Heart right ventricle (tissue), 16 donors: ENCODE measurements at regions not wholly inside any gene's neighbourhood (a gene's known extent, or its start where the extent isn't known, plus 50 kb on each side); places are given as distances from the start of the nearest gene placed in this dataset.
A peak's percentile ranks its signal among the peaks of the same experiment; 100 is the strongest.

ENCODE experiments used
- ATAC-seq, 8 donors: fragments of 200-7000 bp; cut with Tn5 transposase; one replicate each; pipeline ENCODE4 v1.9.1; 2020; ENCODE audit warnings: mild to moderate bottlenecking in 8 of 8, moderate library complexity in 8 of 8, moderate number of reproducible peaks in 1 of 8
- DNase-seq, 2 donors: peaks; one replicate each; pipeline ENCODE4 v3.0.0-alpha.2; 2020
- H3K27ac ChIP-seq, 10 donors: fragments of 200-600 bp; sonication (generic) in 2 of 10; one replicate each; pipeline versions ENCODE4 v1.5.0 to v1.8.0; 2020 to 2022; ENCODE audit warnings: mild to moderate bottlenecking in 3 of 10
- H3K27me3 ChIP-seq, 7 donors: fragments of 200-600 bp; one replicate each; pipeline ENCODE4 v1.8.0; 2021 to 2022; ENCODE audit warnings: mild to moderate bottlenecking in 2 of 7
- H3K36me3 ChIP-seq, 9 donors: fragments of 200-600 bp; sonication (generic) in 1 of 9; one replicate each; pipeline versions ENCODE4 v1.5.0 to v1.8.0; 2020 to 2022; ENCODE audit warnings: mild to moderate bottlenecking in 2 of 9
- H3K4me1 ChIP-seq, 9 donors: fragments of 200-600 bp; sonication (generic) in 1 of 9; one replicate each; pipeline versions ENCODE4 v1.5.0 to v1.8.0; 2020 to 2022; ENCODE audit warnings: mild to moderate bottlenecking in 4 of 9
- H3K4me3 ChIP-seq, 10 donors: fragments of 200-600 bp; sonication (generic) in 2 of 10; one replicate each; pipeline versions ENCODE4 v1.5.0 to v1.8.0; 2020 to 2022; ENCODE audit warnings: mild to moderate bottlenecking in 7 of 10, moderate library complexity in 2 of 10
- H3K9me3 ChIP-seq, 11 donors: fragments of 200-600 bp in 10 of 11; sonication (generic) in 2 of 11; one replicate each; pipeline versions ENCODE4 v1.5.0 to v1.8.0; 2013 to 2022; ENCODE audit warnings: mild to moderate bottlenecking in 2 of 11, control low read depth in 1 of 11, moderate library complexity in 1 of 11
- CTCF ChIP-seq, 9 donors: fragments of 200-600 bp; sonication (generic) in 2 of 9; IDR thresholded peaks; one replicate each; pipeline versions ENCODE4 v1.5.0 to v1.8.0; 2021 to 2022; ENCODE audit warnings: antibody characterized with exemption in 9 of 9, mild to moderate bottlenecking in 5 of 9, moderate library complexity in 1 of 9
- WGBS, 2 donors: extraction: QIAGEN DNeasy Blood & Tissue Kit; methylation state at CpG; one replicate each; pipeline ENCODE4 v1.1.7; 2013; ENCODE audit warnings: inconsistent platforms in 1 of 2; 5-methylcytosine and 5-hydroxymethylcytosine counted together
- intact Hi-C, 10 donors: fragments of 100-400 bp; cut with DNase I; formaldehyde crosslinking; loops; one replicate each; pipeline versions ENCODE4 v1.11.1 to v1.14.2; 2022
- donor health status: Arrhythmogenic right ventricular cardiomyopathy.
- donor health status: ischemic (EF 13 %, LVEDD 7.1; RV severe dilation, severe dysfunction).
- donor health status: healthy with polysubstance abuse.
- donor health status: DM: no; HTN: yes; CAD: no.
- donor health status: DM: no; HTN: no; CAD: no.
- donor health status: ischemic (EF 25% LVEDD 6.9; RV normal size, moderate dysfunction).
- donor health status: ischemic (EF 25% LVEDD 5.7; RV mildly dilated, moderate dysfunction).
- donor health status: healthy.
- donor health status: DM: yes; HTN: yes; CAD: no.
- donor health status: Ischemic cardiomyopathy.
- donor health status: ischemic (EF 35%, LVEDD 5.7; RV mildly dilated, moderate dysfunction).
- donor health status: nonischemic (EF 11% LVEDD 7.7; RV severe dilation, severe dysfunction).
- donor health status: DM: yes; HTN: yes; CAD: no.
- donor health status: PGD.
- donor health status: ischemic (EF 29% LVEDD 5.4; RV normal size, mild dysfunction).
- donor health status: nonischemic (EF 23%, LVEDD 6.1; RV moderate dilation, normal function).

GRCh38 chr14:49980027-49980426 is 87.1 kb downstream of the ARF6 start:
- no peaks in the 10 kb centered on the region for H3K9me3 ChIP-seq
- no peak overlapping the region for H3K27ac ChIP-seq
- no peaks in the 10 kb centered on the region for H3K36me3 ChIP-seq
- no peak for DNase-seq
- no peak for TF ChIP-seq CTCF (IDR thresholded peaks at IDR 0.05)
- H3K27me3 ChIP-seq = no peaks in the 10 kb centered on the region
- intact Hi-C loops = no loop called here
- H3K4me1 ChIP-seq = peaks cover 0 to 48% (median 0%) of the 10 kb centered on the region in 9 donors
- no peak overlapping the region for H3K4me3 ChIP-seq
- no peak for ATAC-seq

GRCh38 chr14:49982082-49982481 is 89.2 kb downstream of the ARF6 start:
- WGBS, 2 donors = 49 to 60% methylated on average over 7 of the region's 7 CpGs
- H3K27me3 ChIP-seq = no peaks in the 10 kb centered on the region
- DNase-seq (no peak), ATAC-seq (peak in 3 of 8 donors; percentile 13 to 16 (median 16))
- intact Hi-C loops = no loop called here
- H3K36me3 ChIP-seq = no peaks in the 10 kb centered on the region
- no peak for TF ChIP-seq CTCF (IDR thresholded peaks at IDR 0.05)
- peaks cover 0 to 30% (median 0%) of the 10 kb centered on the region in 9 donors for H3K4me1 ChIP-seq
- peak overlapping the region in 5 of 10 donors; percentile 2 to 29 (median 8) for H3K4me3 ChIP-seq
- no peaks in the 10 kb centered on the region for H3K9me3 ChIP-seq
- peak overlapping the region in 6 of 10 donors; percentile 13 to 75 (median 36) for H3K27ac ChIP-seq

GRCh38 chr14:49982501-49982951 is 89.6 kb downstream of the ARF6 start:
- peaks cover 0 to 25% (median 0%) of the 10 kb centered on the region in 9 donors for H3K4me1 ChIP-seq
- H3K27ac ChIP-seq = peak overlapping the region in 6 of 10 donors; percentile 13 to 75 (median 43)
- 43 to 56% methylated on average over 9 of the region's 9 CpGs for WGBS, 2 donors
- no peaks in the 10 kb centered on the region for H3K36me3 ChIP-seq
- DNase-seq = no peak
- intact Hi-C loops = no loop called here
- no peaks in the 10 kb centered on the region for H3K9me3 ChIP-seq
- H3K27me3 ChIP-seq = no peaks in the 10 kb centered on the region
- ATAC-seq = peak in 7 of 8 donors; percentile 35 to 73 (median 53)
- H3K4me3 ChIP-seq = peak overlapping the region in 6 of 10 donors; percentile 2 to 29 (median 10)
- TF ChIP-seq CTCF (IDR thresholded peaks at IDR 0.05) = no peak

GRCh38 chr14:49984424-49984823 is 91.5 kb downstream of the ARF6 start:
- H3K4me3 ChIP-seq = no peak overlapping the region
- ATAC-seq (no peak), DNase-seq (no peak)
- peaks cover 0 to 15% (median 0%) of the 10 kb centered on the region in 9 donors for H3K4me1 ChIP-seq
- H3K36me3 ChIP-seq = no peaks in the 10 kb centered on the region
- no peak overlapping the region for H3K27ac ChIP-seq
- WGBS, 2 donors = 94 to 97% methylated on average over 2 of the region's 2 CpGs
- no peak for TF ChIP-seq CTCF (IDR thresholded peaks at IDR 0.05)
- intact Hi-C loops = no loop called here
- H3K9me3 ChIP-seq = no peaks in the 10 kb centered on the region
- no peaks in the 10 kb centered on the region for H3K27me3 ChIP-seq
